Parathyroid adenoma (tissue), 2 donors: ENCODE measurements at regions not wholly inside any gene's neighbourhood (a gene's known extent, or its start where the extent isn't known, plus 50 kb on each side); places are given as distances from the start of the nearest gene placed in this dataset.

Source experiments
- H2AFZ ChIP-seq: fragments of 300-600 bp; sonication (generic); one replicate; pipeline ENCODE4 v1.7.0; 2017; ENCODE audit warnings: antibody characterized with exemption, mild to moderate bottlenecking
- H3K27ac ChIP-seq: fragments of 300-600 bp; sonication (generic); one replicate; pipeline ENCODE4 v1.7.0; 2017
- H3K27me3 ChIP-seq: fragments of 300-600 bp; sonication (generic); one replicate; pipeline ENCODE4 v1.7.0; 2017; ENCODE audit warnings: low read length; ENCODE audit not compliant: control insufficient read depth, insufficient read depth
- H3K36me3 ChIP-seq: fragments of 300-600 bp; sonication (generic); one replicate; pipeline ENCODE4 v1.7.0; 2017; ENCODE audit warnings: low read length; ENCODE audit not compliant: control insufficient read depth, insufficient read depth
- H3K4me1 ChIP-seq: fragments of 300-600 bp; sonication (generic); one replicate; pipeline ENCODE4 v1.7.0; 2017; ENCODE audit warnings: control low read depth
- H3K4me2 ChIP-seq: fragments of 300-600 bp; sonication (generic); one replicate; pipeline ENCODE4 v1.7.0; 2017; ENCODE audit warnings: low read length
- H3K4me3 ChIP-seq: fragments of 300-600 bp; sonication (generic); one replicate; pipeline ENCODE4 v1.7.0; 2017; ENCODE audit warnings: low read depth, low read length
- H3K79me2 ChIP-seq: fragments of 300-600 bp; sonication (generic); one replicate; pipeline ENCODE4 v1.7.0; 2017; ENCODE audit warnings: control low read depth
- H3K9ac ChIP-seq: fragments of 300-600 bp; sonication (generic); one replicate; pipeline ENCODE4 v1.7.0; 2017; ENCODE audit warnings: mild to moderate bottlenecking
- H3K9me3 ChIP-seq: fragments of 300-600 bp; sonication (generic); one replicate; pipeline ENCODE4 v1.7.0; 2017; ENCODE audit warnings: low read length; ENCODE audit not compliant: control insufficient read depth
- CTCF ChIP-seq: fragments of 300-600 bp; sonication (generic); IDR thresholded peaks from one replicate; pipeline ENCODE4 v1.7.0; 2017; ENCODE audit warnings: antibody characterized with exemption, mild to moderate bottlenecking
- donor health status: primary hyperparathyroidism.

- no peaks in the 10 kb centered on the region for H3K9me3 ChIP-seq
- no peak overlapping the region for H2AFZ ChIP-seq
- peaks cover 8% of the 10 kb centered on the region for H3K4me1 ChIP-seq
- no peaks in the 10 kb centered on the region for H3K79me2 ChIP-seq
- no peaks in the 10 kb centered on the region for H3K27me3 ChIP-seq
- no peak overlapping the region for H3K4me2 ChIP-seq
- no peak overlapping the region for H3K4me3 ChIP-seq
- no peak overlapping the region for H3K9ac ChIP-seq
- H3K36me3 ChIP-seq = no peaks in the 10 kb centered on the region
- H3K27ac ChIP-seq = no peak overlapping the region
- no peak for TF ChIP-seq CTCF
These were observed 392.5 kb upstream of the RGS6 start for GRCh38 chr14:71539650-71540285.

GRCh38 chr14:71541271-71541670, 391.0 kb upstream of the RGS6 start:
- Histone ChIP-seq H3K4me2 (no peak overlapping the region), H3K9me3 (no peaks in the 10 kb centered on the region), H3K27me3 (no peaks in the 10 kb centered on the region), H3K27ac (no peak overlapping the region), H2AFZ (no peak overlapping the region), H3K36me3 (no peaks in the 10 kb centered on the region), H3K9ac (no peak overlapping the region), H3K4me1 (peaks cover 8% of the 10 kb centered on the region), H3K4me3 (no peak overlapping the region), H3K79me2 (no peaks in the 10 kb centered on the region)
- no peak for TF ChIP-seq CTCF

GRCh38 chr14:71541973-71542690, 390.1 kb upstream of the RGS6 start:
- Histone ChIP-seq H3K4me3 (no peak overlapping the region), H2AFZ (no peak overlapping the region), H3K27ac (no peak overlapping the region), H3K4me2 (no peak overlapping the region), H3K36me3 (no peaks in the 10 kb centered on the region), H3K9me3 (no peaks in the 10 kb centered on the region), H3K27me3 (no peaks in the 10 kb centered on the region), H3K9ac (no peak overlapping the region), H3K79me2 (no peaks in the 10 kb centered on the region), H3K4me1 (peaks cover 8% of the 10 kb centered on the region)
- TF ChIP-seq CTCF = no peak

- no peaks in the 10 kb centered on the region for H3K4me1 ChIP-seq
- H3K4me3 ChIP-seq = no peak overlapping the region
- no peaks in the 10 kb centered on the region for H3K36me3 ChIP-seq
- no peak overlapping the region for H3K27ac ChIP-seq
- TF ChIP-seq CTCF = no peak
- no peaks in the 10 kb centered on the region for H3K79me2 ChIP-seq
- no peak overlapping the region for H3K9ac ChIP-seq
- no peak overlapping the region for H2AFZ ChIP-seq
- no peak overlapping the region for H3K4me2 ChIP-seq
- H3K9me3 ChIP-seq = no peaks in the 10 kb centered on the region
- H3K27me3 ChIP-seq = no peaks in the 10 kb centered on the region
These were observed 382.7 kb upstream of the RGS6 start for GRCh38 chr14:71549421-71550050.
